Upper lobe of right lung (tissue), 1 donor: ENCODE measurements at regions not wholly inside any gene's neighbourhood (a gene's known extent, or its start where the extent isn't known, plus 50 kb on each side); places are given as distances from the start of the nearest gene placed in this dataset.

Experiments
- ATAC-seq: fragments of 200-7000 bp; cut with Tn5 transposase; one replicate; pipeline ENCODE4 v1.9.1; 2020; ENCODE audit warnings: mild to moderate bottlenecking, moderate library complexity
- DNase-seq: peaks from one replicate; pipeline ENCODE4 v3.0.0-alpha.2; 2020
- H3K27ac ChIP-seq: fragments of 200-600 bp; one replicate; pipeline ENCODE4 v1.8.0; 2022
- H3K27me3 ChIP-seq: fragments of 200-600 bp; one replicate; pipeline ENCODE4 v1.8.0; 2022; ENCODE audit warnings: mild to moderate bottlenecking
- H3K36me3 ChIP-seq: fragments of 200-600 bp; one replicate; pipeline ENCODE4 v1.8.0; 2022
- H3K4me1 ChIP-seq: fragments of 200-600 bp; one replicate; pipeline ENCODE4 v1.8.0; 2022
- H3K4me3 ChIP-seq: fragments of 200-600 bp; one replicate; pipeline ENCODE4 v1.8.0; 2022; ENCODE audit warnings: mild to moderate bottlenecking
- H3K9me3 ChIP-seq: fragments of 200-600 bp; one replicate; pipeline ENCODE4 v1.8.0; 2022
- CTCF ChIP-seq: fragments of 200-600 bp; IDR thresholded peaks from one replicate; pipeline ENCODE4 v1.8.0; 2022; ENCODE audit warnings: antibody characterized with exemption
- intact Hi-C: fragments of 100-400 bp; cut with DNase I; formaldehyde crosslinking; loops from one replicate; pipeline ENCODE4 v1.11.0; 2022
- donor health status: DM: no; HTN: yes; CAD: no; lungs with severe emphysema.

GRCh38 chr1:65067491-65068201 is 80.4 kb upstream of the AK4 start:
- H3K4me3 ChIP-seq = peak overlapping the region; percentile 89
- H3K27ac ChIP-seq = peak overlapping the region; percentile 100
- no peaks in the 10 kb centered on the region for H3K9me3 ChIP-seq
- H3K36me3 ChIP-seq = no peaks in the 10 kb centered on the region
- no peak for TF ChIP-seq CTCF
- intact Hi-C loops = loop anchor here (10.0 kb wide), 1 partner anchor 103 kb away; the partner anchor contains the start of gene JAK1
- H3K27me3 ChIP-seq = no peaks in the 10 kb centered on the region
- DNase-seq (peak; percentile 83), ATAC-seq (peak; percentile 49)
- peaks cover 32% of the 10 kb centered on the region for H3K4me1 ChIP-seq

- Histone ChIP-seq H3K9me3 (no peaks in the 10 kb centered on the region), H3K4me1 (peaks cover 25% of the 10 kb centered on the region), H3K4me3 (peak overlapping the region; percentile 89), H3K27me3 (no peaks in the 10 kb centered on the region), H3K27ac (peak overlapping the region; percentile 100), H3K36me3 (no peaks in the 10 kb centered on the region)
- TF ChIP-seq CTCF = no peak
- no peak for ATAC-seq
- intact Hi-C loops = loop anchor here (10.0 kb wide), 1 partner anchor 104 kb away; the partner anchor contains the start of gene JAK1
- DNase-seq = no peak
Measured at GRCh38 chr1:65068202-65069010, 79.6 kb upstream of the AK4 start.

GRCh38 chr1:65069011-65069565 is 78.9 kb upstream of the AK4 start:
- Histone ChIP-seq H3K4me3 (peak overlapping the region; percentile 89), H3K27me3 (no peaks in the 10 kb centered on the region), H3K36me3 (no peaks in the 10 kb centered on the region), H3K27ac (peak overlapping the region; percentile 100), H3K4me1 (peaks cover 25% of the 10 kb centered on the region), H3K9me3 (no peaks in the 10 kb centered on the region)
- TF ChIP-seq CTCF = no peak
- DNase-seq (no peak), ATAC-seq (no peak)
- intact Hi-C loops = loop anchor here (10.0 kb wide), 1 partner anchor 104 kb away; the partner anchor contains the start of gene JAK1

GRCh38 chr1:65072845-65073244 is 75.2 kb upstream of the AK4 start:
- Histone ChIP-seq H3K9me3 (no peaks in the 10 kb centered on the region), H3K27ac (no peak overlapping the region), H3K27me3 (no peaks in the 10 kb centered on the region), H3K4me1 (peaks cover 10% of the 10 kb centered on the region), H3K36me3 (no peaks in the 10 kb centered on the region), H3K4me3 (no peak overlapping the region)
- DNase-seq (no peak), ATAC-seq (no peak)
- TF ChIP-seq CTCF = no peak
- intact Hi-C loops = loop anchor here (10.0 kb wide), 1 partner anchor 132 kb away; no protein-coding TSS in a partner anchor

- no peak overlapping the region for H3K4me3 ChIP-seq
- intact Hi-C loops = loop anchor here (10.0 kb wide), 1 partner anchor 129 kb away; no protein-coding TSS in a partner anchor
Measured at GRCh38 chr1:65075123-65075976, 72.7 kb upstream of the AK4 start.

More at GRCh38 chr1:65075123-65075976, 72.7 kb upstream of the AK4 start:
- Histone ChIP-seq H3K36me3 (no peaks in the 10 kb centered on the region), H3K27ac (no peak overlapping the region), H3K4me1 (no peaks in the 10 kb centered on the region), H3K9me3 (no peaks in the 10 kb centered on the region), H3K27me3 (no peaks in the 10 kb centered on the region)
- no peak for DNase-seq
- peak; percentile 97 for ATAC-seq
- TF ChIP-seq CTCF = peak; percentile 78
